GM23338 (cell line): ENCODE measurements at regions not wholly inside any gene's neighbourhood (a gene's known extent, or its start where the extent isn't known, plus 50 kb on each side); places are given as distances from the start of the nearest gene placed in this dataset.

Source experiments
- ATAC-seq: fragments of 200-7000 bp; cut with Tn5 transposase; 3 replicates; pipeline ENCODE4 v1.9.1; 2020
- DNase-seq: peaks from one replicate; pipeline ENCODE4 v3.0.0-alpha.2; 2015; ENCODE audit warnings: low spot score
- H2AFZ ChIP-seq: fragments of 200-600 bp; sonication (generic); 2 replicates; pipeline ENCODE4 v1.8.0; 2016; ENCODE audit warnings: antibody characterized with exemption, mild to moderate bottlenecking, moderate library complexity
- H3F3A ChIP-seq: fragments of 200-600 bp; sonication (generic); replicated peaks from 2 replicates; pipeline ENCODE4 v1.8.0; 2017; ENCODE audit warnings: antibody characterized with exemption, mixed run types, low read depth
- H3K27ac ChIP-seq: fragments of 200-600 bp; sonication (generic); 2 replicates; pipeline ENCODE4 v1.6.1; 2016; ENCODE audit warnings: low read depth
- H3K27me3 ChIP-seq: fragments of 200-600 bp; sonication (generic); 2 replicates; pipeline ENCODE4 v1.8.0; 2016; ENCODE audit warnings: mild to moderate bottlenecking, mixed run types, moderate library complexity; ENCODE audit not compliant: insufficient read depth
- H3K36me3 ChIP-seq: fragments of 200-600 bp; sonication (generic); 2 replicates; pipeline ENCODE4 v1.8.0; 2016; ENCODE audit warnings: mild to moderate bottlenecking; ENCODE audit not compliant: insufficient read depth
- H3K4me1 ChIP-seq: fragments of 200-600 bp; sonication (generic); 2 replicates; pipeline ENCODE4 v1.8.0; 2016; ENCODE audit warnings: mild to moderate bottlenecking, moderate library complexity; ENCODE audit not compliant: insufficient read depth
- H3K4me2 ChIP-seq: fragments of 200-600 bp; sonication (generic); 2 replicates; pipeline ENCODE4 v1.7.1; 2017; ENCODE audit warnings: mixed run types
- H3K4me3 ChIP-seq: fragments of 200-600 bp; sonication (generic); 2 replicates; pipeline ENCODE4 v1.6.1; 2016; ENCODE audit warnings: mixed run types
- H3K79me2 ChIP-seq: fragments of 200-600 bp; sonication (generic); replicated peaks from 2 replicates; pipeline ENCODE4 v1.8.0; 2017; ENCODE audit warnings: mild to moderate bottlenecking; ENCODE audit not compliant: insufficient read depth
- H3K9me2 ChIP-seq: fragments of 200-600 bp; sonication (generic); 2 replicates; pipeline ENCODE4 v1.8.0; 2017; ENCODE audit not compliant: insufficient read depth
- H4K20me1 ChIP-seq: fragments of 200-600 bp; sonication (generic); replicated peaks from 2 replicates; pipeline ENCODE4 v1.8.0; 2017; ENCODE audit warnings: mild to moderate bottlenecking; ENCODE audit not compliant: insufficient read depth
- H3K27ac Mint-ChIP-seq: 2 replicates; pipeline ENCODE4 v1.8.0; 2020; ENCODE audit warnings: inconsistent platforms, mild to moderate bottlenecking, moderate library complexity, mixed read lengths
- H3K27me3 Mint-ChIP-seq: 3 replicates; pipeline ENCODE4 v1.8.0; 2022; ENCODE audit warnings: low read depth, mild to moderate bottlenecking, moderate library complexity, mixed read lengths, inconsistent platforms; ENCODE audit not compliant: insufficient read depth, poor library complexity
- H3K36me3 Mint-ChIP-seq: 3 replicates; pipeline ENCODE4 v1.8.0; 2021; ENCODE audit warnings: low read depth, mild to moderate bottlenecking, inconsistent platforms, moderate library complexity, mixed read lengths
- H3K4me1 Mint-ChIP-seq: 3 replicates; pipeline ENCODE4 v1.8.0; 2020; ENCODE audit warnings: mild to moderate bottlenecking, inconsistent platforms, mixed read lengths
- H3K4me3 Mint-ChIP-seq: 3 replicates; pipeline ENCODE4 v1.8.0; 2021; ENCODE audit warnings: moderate library complexity, mild to moderate bottlenecking, inconsistent platforms, mixed read lengths
- H3K9me3 Mint-ChIP-seq: 3 replicates; pipeline ENCODE4 v1.8.0; 2020; ENCODE audit warnings: moderate library complexity, mild to moderate bottlenecking, inconsistent platforms, mixed read lengths
- CTCF ChIP-seq, 2 experiments: fragments of 200-600 bp in 1 of 2; sonication (generic) in 1 of 2; conservative IDR thresholded peaks; 2 replicates each; pipeline versions ENCODE4 v1.5.1 to v1.6.1; 2016 to 2017; ENCODE audit warnings: antibody characterized with exemption in 2 of 2, low read depth in 2 of 2, mild to moderate bottlenecking in 2 of 2, moderate library complexity in 1 of 2
- ETS1 ChIP-seq: IDR thresholded peaks from 2 replicates; pipeline ENCODE4 v1.6.1; 2016; ENCODE audit warnings: antibody characterized with exemption
- EZH2 ChIP-seq: fragments of 200-600 bp; sonication (generic); IDR thresholded peaks from one replicate; pipeline ENCODE4 v1.8.0; 2017; ENCODE audit warnings: antibody characterized with exemption, mild to moderate bottlenecking, low read depth; ENCODE audit not compliant: unreplicated experiment
- EZH2phosphoT487 ChIP-seq: fragments of 200-600 bp; sonication (generic); IDR thresholded peaks from one replicate; pipeline ENCODE4 v1.8.1; 2018; ENCODE audit warnings: antibody characterized with exemption; ENCODE audit not compliant: unreplicated experiment
- JUNB ChIP-seq: IDR thresholded peaks from one replicate; pipeline ENCODE4 v1.6.1; 2016; ENCODE audit warnings: antibody characterized with exemption; ENCODE audit not compliant: unreplicated experiment
- POLR2AphosphoS5 ChIP-seq: IDR thresholded peaks from 2 replicates; pipeline ENCODE4 v1.6.1; 2016; ENCODE audit warnings: antibody characterized with exemption, low read depth
- REST ChIP-seq: IDR thresholded peaks from one replicate; pipeline ENCODE4 v1.6.1; 2018; ENCODE audit warnings: antibody characterized with exemption; ENCODE audit not compliant: unreplicated experiment
- STAT1 ChIP-seq: IDR thresholded peaks from one replicate; pipeline ENCODE4 v1.6.1; 2016; ENCODE audit warnings: antibody characterized with exemption; ENCODE audit not compliant: unreplicated experiment
- ZNF114 ChIP-seq: fragments of 250-450 bp; sonication (Bioruptor Pico); IDR thresholded peaks from 2 replicates; pipeline ENCODE4 v1.5.0; 2020; ENCODE audit warnings: mild to moderate bottlenecking, moderate library complexity
- ZNF462 ChIP-seq: fragments of 250-450 bp; sonication (Bioruptor Pico); IDR thresholded peaks from 2 replicates; pipeline ENCODE4 v1.5.0; 2020; ENCODE audit warnings: mild to moderate bottlenecking, moderate library complexity

- H4K20me1 ChIP-seq: no peaks in the 10 kb centered on the region
- Mint-ChIP-seq H3K36me3 (no peaks in the 10 kb centered on the region), H3K27me3 (no peaks in the 10 kb centered on the region), H3K4me1 (no peaks in the 10 kb centered on the region), H3K9me3 (no peaks in the 10 kb centered on the region), H3K4me3 (no peak overlapping the region), H3K27ac (no peak overlapping the region)
- no peak overlapping the region for H3K4me3 ChIP-seq
- no peak overlapping the region for H2AFZ ChIP-seq
- no peaks in the 10 kb centered on the region for H3K9me2 ChIP-seq
- no peaks in the 10 kb centered on the region for H3K79me2 ChIP-seq
- DNase-seq (no peak), ATAC-seq (no peak)
- no peaks in the 10 kb centered on the region for H3F3A ChIP-seq
- H3K4me1 ChIP-seq: no peaks in the 10 kb centered on the region
- H3K4me2 ChIP-seq: no peak overlapping the region
- no peaks in the 10 kb centered on the region for H3K27me3 ChIP-seq
- no peak overlapping the region for H3K27ac ChIP-seq
- TF ChIP-seq ZNF462 (CRISPR knock-in tag) (no peak), REST (no peak), EZH2phosphoT487 (no peak), STAT1 (no peak), JUNB (no peak), POLR2AphosphoS5 (no peak), ZNF114 (no peak), CTCF (conservative IDR thresholded peaks at IDR 0.05; ENCODE audit: low read depth in 2 of 2) (no peak), ETS1 (no peak), EZH2 (no peak)
- no peaks in the 10 kb centered on the region for H3K36me3 ChIP-seq
These were observed 950.7 kb upstream of the TYRP1 start for GRCh38 chr9:11742471-11742870.
